K562 (cell line): ENCODE measurements at regions not wholly inside any gene's neighbourhood (a gene's known extent, or its start where the extent isn't known, plus 50 kb on each side); places are given as distances from the start of the nearest gene placed in this dataset.
A peak's percentile ranks its signal among the peaks of the same experiment; 100 is the strongest.

ENCODE experiments used
- ATAC-seq: fragments of 200-7000 bp; cut with Tn5 transposase; 3 replicates; pipeline ENCODE4 v1.9.1; 2020; ENCODE audit warnings: moderate library complexity
- BruUV-seq: library from RNA; stranded (reverse); fragments of 400-500 nt; replicated peaks from 2 replicates; lab custom pipeline; 2021; lab: Mats Ljungman, UMichigan
- CTCF ChIA-PET: fragments of 300-600 bp; formaldehyde crosslinking; extraction: SDS; loops from one replicate; lab custom pipeline; 2021; ENCODE audit warnings: low intra/inter-chr PET ratio; lab: Yijun Ruan, JAX
- POLR2A ChIA-PET: fragments of 300-600, 350-650 bp; sonication (Branson Sonifier 250); formaldehyde crosslinking; extraction: SDS; loops from one replicate; lab custom pipeline; 2021; ENCODE audit warnings: antibody characterized with exemption, inconsistent platforms; lab: Yijun Ruan, JAX
- DNase-seq, 4 experiments: peaks; one replicate each; pipeline versions ENCODE4 v3.0.0 to v3.0.0-alpha.2; 2011 to 2018; ENCODE audit warnings: low spot score in 3 of 4, mixed read lengths in 3 of 4; ENCODE audit errors: extremely low read depth in 1 of 4
- FAIRE-seq: peaks from 2 replicates; lab custom pipeline; 2011; peaks lifted over from hg19 to GRCh38; lab: Jason Lieb, UNC
- H2AFZ ChIP-seq: 2 replicates; pipeline ENCODE4 v1.6.0; 2011; ENCODE audit warnings: low read depth, low read length, control low read depth, inconsistent platforms
- H3K27ac ChIP-seq: fragments of 200-600 bp; 3 replicates; pipeline ENCODE4 v1.8.0; 2011; ENCODE audit warnings: low read depth, mild to moderate bottlenecking, control low read depth, inconsistent platforms, low read length, moderate library complexity, mixed read lengths; ENCODE audit errors: extremely low read depth
- H3K27me3 ChIP-seq, 2 experiments: fragments of 300-600 bp in 1 of 2; 2 replicates in 1 of 2; 3 replicates in 1 of 2; pipeline versions ENCODE4 v1.6.0 to v1.8.0; 2011; ENCODE audit warnings: inconsistent platforms in 2 of 2, low read length in 2 of 2, mild to moderate bottlenecking in 1 of 2, mixed read lengths in 1 of 2, moderate library complexity in 1 of 2; ENCODE audit not compliant: control insufficient read depth in 2 of 2, insufficient read depth in 2 of 2
- H3K36me3 ChIP-seq: fragments of 300-600 bp; 3 replicates; pipeline ENCODE4 v1.8.0; 2011; ENCODE audit warnings: mild to moderate bottlenecking, low read length, inconsistent platforms; ENCODE audit not compliant: control insufficient read depth, insufficient read depth
- H3K4me1 ChIP-seq, 2 experiments: fragments of 200-600 bp in 1 of 2; replicated peaks in 1 of 2; 2 replicates in 1 of 2; 3 replicates in 1 of 2; pipeline versions ENCODE4 v1.5.1 to v1.8.0; 2011; ENCODE audit warnings: inconsistent platforms in 2 of 2, low read length in 2 of 2, mild to moderate bottlenecking in 1 of 2, mixed read lengths in 1 of 2, moderate library complexity in 1 of 2; ENCODE audit not compliant: control insufficient read depth in 2 of 2, insufficient read depth in 2 of 2
- H3K4me2 ChIP-seq: 2 replicates; pipeline ENCODE4 v1.6.1; 2011; ENCODE audit warnings: low read length, control low read depth, inconsistent platforms, mixed read lengths; ENCODE audit not compliant: insufficient read depth
- H3K4me3 ChIP-seq: fragments of 200-600 bp; sonication (generic), shearing (Covaris generic); 2 replicates; pipeline ENCODE4 v1.5.1; 2016; ENCODE audit warnings: control low read depth, inconsistent platforms
- H3K79me2 ChIP-seq: fragments of 200-600 bp; 3 replicates; pipeline ENCODE4 v1.8.0; 2011; ENCODE audit warnings: low read length, inconsistent platforms; ENCODE audit not compliant: control insufficient read depth, insufficient read depth
- H3K9ac ChIP-seq, 2 experiments: 2 replicates each; pipeline versions ENCODE4 v1.6.0 to v1.6.1; 2011; ENCODE audit warnings: low read depth in 2 of 2, low read length in 2 of 2, control low read depth in 1 of 2, inconsistent platforms in 1 of 2, mild to moderate bottlenecking in 1 of 2, mixed read lengths in 1 of 2; ENCODE audit not compliant: insufficient read depth in 1 of 2
- H3K9me1 ChIP-seq: one replicate; pipeline ENCODE4 v1.6.0; 2011; ENCODE audit warnings: inconsistent platforms, mild to moderate bottlenecking, low read length, moderate library complexity; ENCODE audit not compliant: control insufficient read depth, insufficient read depth
- H3K9me3 ChIP-seq: replicated peaks from 2 replicates; pipeline ENCODE4 v1.5.1; 2011; ENCODE audit warnings: low read depth, low read length, inconsistent platforms; ENCODE audit not compliant: control insufficient read depth, insufficient read depth
- H4K20me1 ChIP-seq: replicated peaks from 2 replicates; pipeline ENCODE4 v1.6.1; 2011; ENCODE audit warnings: low read length, inconsistent platforms, mixed read lengths; ENCODE audit not compliant: control insufficient read depth, insufficient read depth
- IFI16 ChIP-seq: fragments of 250-450 bp; sonication (Bioruptor Pico); IDR thresholded peaks from 2 replicates; pipeline ENCODE4 v2.1.2; 2022; ENCODE audit warnings: mild to moderate bottlenecking, inconsistent platforms
- ZNF507 ChIP-seq: conservative IDR thresholded peaks from 2 replicates; pipeline ENCODE4 v1.6.1; 2017; ENCODE audit warnings: missing genetic modification characterization, missing compliant biosample characterization
- WGBS: fragments of 100-300 bp; shearing (Covaris generic); methylation state at CpG from one replicate; pipeline ENCODE4 v1.1.6; 2016; ENCODE audit warnings: low coverage, mixed read lengths; ENCODE audit not compliant: insufficient coverage; ENCODE audit errors: missing lambda C conversion rate; 5-methylcytosine and 5-hydroxymethylcytosine counted together
- in situ Hi-C: fragments of 300-500 bp; cut with MboI; formaldehyde crosslinking; loops from 4 replicates; pipeline ENCODE4 v1.15.0; 2018; ENCODE audit warnings: inconsistent platforms, mixed read lengths
- intact Hi-C: fragments of 100-400 bp; cut with micrococcal nuclease; formaldehyde crosslinking; loops from 2 replicates; pipeline ENCODE4 v1.14.2; 2022
- TF ChIP-seq, protein P1 (sequence below): fragments of 450-650 bp; IDR thresholded peaks from 2 replicates; pipeline ENCODE4 v1.7.1; 2018; ENCODE audit warnings: mild to moderate bottlenecking, low read depth; ENCODE audit not compliant: partially characterized antibody
- TF ChIP-seq, protein P2 (sequence below): sonication (generic); IDR thresholded peaks from 2 replicates; pipeline ENCODE4 v1.6.1; 2016
- TF ChIP-seq, protein P3 (sequence below), 2 experiments: fragments of 450-650 bp in 1 of 2; sonication (generic) in 1 of 2; formaldehyde crosslinking in 1 of 2; IDR thresholded peaks in 1 of 2; conservative IDR thresholded peaks in 1 of 2; 2 replicates each; pipeline versions ENCODE4 v1.6.1 to v1.8.1; 2016 to 2023; ENCODE audit warnings: mild to moderate bottlenecking in 2 of 2, moderate library complexity in 2 of 2, inconsistent platforms in 1 of 2, missing genetic modification reagents in 1 of 2

DNA sequence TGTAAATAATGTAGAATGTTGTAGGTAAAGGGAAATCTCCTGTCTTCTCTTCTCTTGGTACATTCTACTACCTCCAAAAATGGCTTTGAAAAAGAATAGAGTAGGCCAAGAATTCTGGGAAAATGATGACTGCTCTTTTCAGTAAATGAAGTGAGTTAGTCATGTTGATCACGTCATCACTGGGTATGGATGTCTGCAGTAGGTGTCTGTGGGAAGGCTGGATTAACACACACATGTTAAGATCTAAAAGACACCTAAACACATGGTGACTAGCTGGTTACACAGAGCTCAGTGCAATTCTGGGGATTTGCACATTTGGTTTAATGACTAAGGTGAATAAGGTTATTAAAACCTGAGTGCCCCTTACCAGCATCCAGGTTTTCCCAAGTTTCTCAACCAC, 161.5 kb downstream of the CEP120 start:
- in situ Hi-C loops, result no loop called here
- Histone ChIP-seq H3K9me3 (no peaks in the 10 kb centered on the region), H3K27me3 (0 out of 5 replicates have a peak, but pooled peaks cover 0 to 2% of the 10 kb centered on the region in 2 experiments)
- FAIRE-seq, result no peak
- TF ChIP-seq, protein P1, sequence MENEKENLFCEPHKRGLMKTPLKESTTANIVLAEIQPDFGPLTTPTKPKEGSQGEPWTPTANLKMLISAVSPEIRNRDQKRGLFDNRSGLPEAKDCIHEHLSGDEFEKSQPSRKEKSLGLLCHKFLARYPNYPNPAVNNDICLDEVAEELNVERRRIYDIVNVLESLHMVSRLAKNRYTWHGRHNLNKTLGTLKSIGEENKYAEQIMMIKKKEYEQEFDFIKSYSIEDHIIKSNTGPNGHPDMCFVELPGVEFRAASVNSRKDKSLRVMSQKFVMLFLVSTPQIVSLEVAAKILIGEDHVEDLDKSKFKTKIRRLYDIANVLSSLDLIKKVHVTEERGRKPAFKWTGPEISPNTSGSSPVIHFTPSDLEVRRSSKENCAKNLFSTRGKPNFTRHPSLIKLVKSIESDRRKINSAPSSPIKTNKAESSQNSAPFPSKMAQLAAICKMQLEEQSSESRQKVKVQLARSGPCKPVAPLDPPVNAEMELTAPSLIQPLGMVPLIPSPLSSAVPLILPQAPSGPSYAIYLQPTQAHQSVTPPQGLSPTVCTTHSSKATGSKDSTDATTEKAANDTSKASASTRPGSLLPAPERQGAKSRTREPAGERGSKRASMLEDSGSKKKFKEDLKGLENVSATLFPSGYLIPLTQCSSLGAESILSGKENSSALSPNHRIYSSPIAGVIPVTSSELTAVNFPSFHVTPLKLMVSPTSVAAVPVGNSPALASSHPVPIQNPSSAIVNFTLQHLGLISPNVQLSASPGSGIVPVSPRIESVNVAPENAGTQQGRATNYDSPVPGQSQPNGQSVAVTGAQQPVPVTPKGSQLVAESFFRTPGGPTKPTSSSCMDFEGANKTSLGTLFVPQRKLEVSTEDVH, result no peak
- TF ChIP-seq, protein P2, sequence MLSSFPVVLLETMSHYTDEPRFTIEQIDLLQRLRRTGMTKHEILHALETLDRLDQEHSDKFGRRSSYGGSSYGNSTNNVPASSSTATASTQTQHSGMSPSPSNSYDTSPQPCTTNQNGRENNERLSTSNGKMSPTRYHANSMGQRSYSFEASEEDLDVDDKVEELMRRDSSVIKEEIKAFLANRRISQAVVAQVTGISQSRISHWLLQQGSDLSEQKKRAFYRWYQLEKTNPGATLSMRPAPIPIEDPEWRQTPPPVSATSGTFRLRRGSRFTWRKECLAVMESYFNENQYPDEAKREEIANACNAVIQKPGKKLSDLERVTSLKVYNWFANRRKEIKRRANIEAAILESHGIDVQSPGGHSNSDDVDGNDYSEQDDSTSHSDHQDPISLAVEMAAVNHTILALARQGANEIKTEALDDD, result no peak
- TF ChIP-seq ZNF507, result no peak
- TF ChIP-seq IFI16 (CRISPR knock-in tag), result no peak
- TF ChIP-seq, protein P3, sequence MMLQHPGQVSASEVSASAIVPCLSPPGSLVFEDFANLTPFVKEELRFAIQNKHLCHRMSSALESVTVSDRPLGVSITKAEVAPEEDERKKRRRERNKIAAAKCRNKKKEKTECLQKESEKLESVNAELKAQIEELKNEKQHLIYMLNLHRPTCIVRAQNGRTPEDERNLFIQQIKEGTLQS (IDR thresholded peaks at IDR 0.05), result peak; percentile 46
- TF ChIP-seq, protein P3 (CRISPR knock-in tag; conservative IDR thresholded peaks at IDR 0.05), result no peak
- TF ChIP-seq, all 486 proteins: peak for 1
- DNase-seq (no peak), ATAC-seq (no peak)
- Histone ChIP-seq H3K79me2 (no peaks in the 10 kb centered on the region), H2AFZ (no peak overlapping the region), H3K9ac (no peak overlapping the region), H3K9me1 (no peaks in the 10 kb centered on the region), H3K4me2 (no peak overlapping the region), H4K20me1 (no peaks in the 10 kb centered on the region), H3K36me3 (no peaks in the 10 kb centered on the region), H3K4me3 (no peak overlapping the region), H3K4me1 (no peaks in the 10 kb centered on the region), H3K27ac (no peak overlapping the region)
- intact Hi-C loops, result no loop called here
- 0% methylated on average over 1 of the region's 1 CpG for WGBS
- no TSS peak for BruUV-seq
- POLR2A ChIA-PET, result no interaction called here
- CTCF ChIA-PET, result no interaction called here
